AG10803 (cell line): ENCODE measurements at regions not wholly inside any gene's neighbourhood (a gene's known extent, or its start where the extent isn't known, plus 50 kb on each side); places are given as distances from the start of the nearest gene placed in this dataset.

Experiments used
- DNase-seq: peaks from one replicate; pipeline ENCODE4 v3.0.0; 2010; ENCODE audit warnings: low read depth
- H3K4me3 ChIP-seq: 2 replicates; pipeline ENCODE4 v1.5.1; 2011; ENCODE audit warnings: mild to moderate bottlenecking, low read length, control low read depth
- CTCF ChIP-seq: conservative IDR thresholded peaks from 2 replicates; pipeline ENCODE4 v1.5.1; 2011; ENCODE audit warnings: mild to moderate bottlenecking, low read length, control low read depth, inconsistent platforms

- no peak overlapping the region for H3K4me3 ChIP-seq
- DNase-seq = no peak
- TF ChIP-seq CTCF = no peak
Measured at GRCh38 chr3:181265750-181266333, 276.3 kb upstream of the DNAJC19 start.

GRCh38 chr3:181264486-181264885 lies 274.9 kb upstream of the DNAJC19 start:
- DNase-seq = no peak
- TF ChIP-seq CTCF = no peak
- H3K4me3 ChIP-seq = no peak overlapping the region

GRCh38 chr3:181253796-181254195 lies 264.3 kb upstream of the DNAJC19 start:
- no peak overlapping the region for H3K4me3 ChIP-seq
- TF ChIP-seq CTCF = no peak
- DNase-seq = no peak

GRCh38 chr3:181252631-181253030 lies 263.1 kb upstream of the DNAJC19 start:
- H3K4me3 ChIP-seq = no peak overlapping the region
- TF ChIP-seq CTCF = no peak
- no peak for DNase-seq

GRCh38 chr3:181250714-181251113 lies 261.2 kb upstream of the DNAJC19 start:
- no peak for DNase-seq
- no peak overlapping the region for H3K4me3 ChIP-seq
- TF ChIP-seq CTCF = no peak

GRCh38 chr3:181239441-181239840 lies 249.9 kb upstream of the DNAJC19 start:
- DNase-seq = no peak
- no peak for TF ChIP-seq CTCF
- H3K4me3 ChIP-seq = no peak overlapping the region

- DNase-seq = no peak
- no peak for TF ChIP-seq CTCF
- H3K4me3 ChIP-seq = no peak overlapping the region
Measured at GRCh38 chr3:181230258-181230657, 240.7 kb upstream of the DNAJC19 start.
